Breast epithelium (tissue), 3 donors: ENCODE measurements at regions not wholly inside any gene's neighbourhood (a gene's known extent, or its start where the extent isn't known, plus 50 kb on each side); places are given as distances from the start of the nearest gene placed in this dataset.

Source experiments
- POLR2A ChIP-seq: fragments of 450-650 bp; IDR thresholded peaks from one replicate; pipeline ENCODE4 v1.6.1; 2016; ENCODE audit warnings: antibody characterized with exemption, mild to moderate bottlenecking, moderate library complexity
- POLR2AphosphoS5 ChIP-seq, 3 donors: sonication (generic); formaldehyde crosslinking; IDR thresholded peaks; one replicate each; pipeline ENCODE4 v1.6.1; 2017; ENCODE audit warnings: antibody characterized with exemption in 3 of 3
- TF ChIP-seq, protein P1 (sequence below), 3 donors: fragments of 450-650 bp; IDR thresholded peaks; one replicate each; pipeline ENCODE4 v1.5.1; 2016 to 2017; ENCODE audit warnings: antibody characterized with exemption in 3 of 3, mild to moderate bottlenecking in 3 of 3, moderate library complexity in 3 of 3

DNA sequence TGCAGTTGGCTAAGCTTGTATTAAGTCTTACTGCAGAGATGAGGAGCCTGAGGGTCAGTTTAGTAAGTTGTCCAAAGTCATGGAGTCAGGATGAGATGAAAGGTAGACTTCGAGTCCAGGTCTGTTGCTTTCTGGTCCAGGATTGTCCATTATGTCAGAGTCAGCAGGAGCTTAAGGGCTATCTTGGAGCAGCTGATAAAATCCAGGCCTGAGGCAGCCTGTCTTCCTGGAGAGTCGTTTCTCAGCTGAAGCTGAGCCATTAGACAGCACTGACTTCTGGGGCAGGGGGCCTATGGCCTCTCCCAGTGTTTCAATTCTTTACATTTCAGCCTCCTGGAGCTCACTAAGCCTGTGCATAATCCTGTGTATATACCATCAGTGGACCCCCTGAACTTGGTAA lies 219.5 kb upstream of the GAP43 start:
- TF ChIP-seq, protein P1, sequence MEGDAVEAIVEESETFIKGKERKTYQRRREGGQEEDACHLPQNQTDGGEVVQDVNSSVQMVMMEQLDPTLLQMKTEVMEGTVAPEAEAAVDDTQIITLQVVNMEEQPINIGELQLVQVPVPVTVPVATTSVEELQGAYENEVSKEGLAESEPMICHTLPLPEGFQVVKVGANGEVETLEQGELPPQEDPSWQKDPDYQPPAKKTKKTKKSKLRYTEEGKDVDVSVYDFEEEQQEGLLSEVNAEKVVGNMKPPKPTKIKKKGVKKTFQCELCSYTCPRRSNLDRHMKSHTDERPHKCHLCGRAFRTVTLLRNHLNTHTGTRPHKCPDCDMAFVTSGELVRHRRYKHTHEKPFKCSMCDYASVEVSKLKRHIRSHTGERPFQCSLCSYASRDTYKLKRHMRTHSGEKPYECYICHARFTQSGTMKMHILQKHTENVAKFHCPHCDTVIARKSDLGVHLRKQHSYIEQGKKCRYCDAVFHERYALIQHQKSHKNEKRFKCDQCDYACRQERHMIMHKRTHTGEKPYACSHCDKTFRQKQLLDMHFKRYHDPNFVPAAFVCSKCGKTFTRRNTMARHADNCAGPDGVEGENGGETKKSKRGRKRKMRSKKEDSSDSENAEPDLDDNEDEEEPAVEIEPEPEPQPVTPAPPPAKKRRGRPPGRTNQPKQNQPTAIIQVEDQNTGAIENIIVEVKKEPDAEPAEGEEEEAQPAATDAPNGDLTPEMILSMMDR (IDR thresholded peaks at IDR 0.05): no peak
- TF ChIP-seq POLR2AphosphoS5 (IDR thresholded peaks at IDR 0.05) (no peak), POLR2A (no peak)
